22Rv1 (cell line): ENCODE measurements at regions not wholly inside any gene's neighbourhood (a gene's known extent, or its start where the extent isn't known, plus 50 kb on each side); places are given as distances from the start of the nearest gene placed in this dataset.

ENCODE experiments used
- ZFX ChIP-seq: fragments of 450-650 bp; IDR thresholded peaks from 2 replicates; pipeline ENCODE4 v1.6.1; 2017; ENCODE audit warnings: antibody characterized with exemption, borderline replicate concordance
- TF ChIP-seq, protein P1 (sequence below): fragments of 450-650 bp; IDR thresholded peaks from 2 replicates; pipeline ENCODE4 v1.5.1; 2017; ENCODE audit warnings: mild to moderate bottlenecking

DNA sequence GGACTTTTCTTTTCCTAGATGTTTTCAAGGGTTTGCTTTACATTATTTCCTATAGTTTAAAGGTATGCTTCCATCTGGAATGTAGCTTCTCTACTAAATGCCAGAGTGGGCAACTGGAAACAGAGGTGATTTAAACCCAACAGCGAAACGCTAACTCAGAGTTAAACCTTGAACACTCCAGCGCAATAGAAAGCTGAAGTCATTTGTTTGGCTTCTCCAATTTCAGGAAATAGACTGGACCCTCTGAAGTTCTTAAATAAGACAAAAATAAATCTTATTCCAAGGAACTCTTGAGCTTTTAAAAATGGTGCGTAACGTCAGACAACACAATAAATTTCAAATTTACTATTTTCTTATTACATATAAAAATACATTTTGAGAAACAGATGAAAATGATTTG lies 1560.0 kb upstream of the TENM3 start:
- TF ChIP-seq, protein P1, sequence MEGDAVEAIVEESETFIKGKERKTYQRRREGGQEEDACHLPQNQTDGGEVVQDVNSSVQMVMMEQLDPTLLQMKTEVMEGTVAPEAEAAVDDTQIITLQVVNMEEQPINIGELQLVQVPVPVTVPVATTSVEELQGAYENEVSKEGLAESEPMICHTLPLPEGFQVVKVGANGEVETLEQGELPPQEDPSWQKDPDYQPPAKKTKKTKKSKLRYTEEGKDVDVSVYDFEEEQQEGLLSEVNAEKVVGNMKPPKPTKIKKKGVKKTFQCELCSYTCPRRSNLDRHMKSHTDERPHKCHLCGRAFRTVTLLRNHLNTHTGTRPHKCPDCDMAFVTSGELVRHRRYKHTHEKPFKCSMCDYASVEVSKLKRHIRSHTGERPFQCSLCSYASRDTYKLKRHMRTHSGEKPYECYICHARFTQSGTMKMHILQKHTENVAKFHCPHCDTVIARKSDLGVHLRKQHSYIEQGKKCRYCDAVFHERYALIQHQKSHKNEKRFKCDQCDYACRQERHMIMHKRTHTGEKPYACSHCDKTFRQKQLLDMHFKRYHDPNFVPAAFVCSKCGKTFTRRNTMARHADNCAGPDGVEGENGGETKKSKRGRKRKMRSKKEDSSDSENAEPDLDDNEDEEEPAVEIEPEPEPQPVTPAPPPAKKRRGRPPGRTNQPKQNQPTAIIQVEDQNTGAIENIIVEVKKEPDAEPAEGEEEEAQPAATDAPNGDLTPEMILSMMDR = no peak
- no peak for TF ChIP-seq ZFX
